Smooth muscle cell (in vitro differentiated cells): ENCODE measurements at regions not wholly inside any gene's neighbourhood (a gene's known extent, or its start where the extent isn't known, plus 50 kb on each side); places are given as distances from the start of the nearest gene placed in this dataset.

Source experiments
- DNase-seq: peaks from one replicate; lab custom pipeline; 2025; ENCODE audit not compliant: unreplicated experiment; lab: John Stamatoyannopoulos, UW
- H2AFZ ChIP-seq: fragments of 200-600 bp; sonication (generic); 2 replicates; pipeline ENCODE4 v1.6.0; 2016; ENCODE audit warnings: antibody characterized with exemption, low read depth, mild to moderate bottlenecking
- H3F3A ChIP-seq: fragments of 200-600 bp; sonication (generic); 2 replicates; pipeline ENCODE4 v1.6.0; 2017; ENCODE audit warnings: antibody characterized with exemption, low read depth
- H3K27ac ChIP-seq: fragments of 200-600 bp; sonication (generic); 2 replicates; pipeline ENCODE4 v1.5.1; 2016; ENCODE audit warnings: low read depth, mild to moderate bottlenecking
- H3K27me3 ChIP-seq: fragments of 200-600 bp; sonication (generic); 2 replicates; pipeline ENCODE4 v1.6.1; 2016; ENCODE audit warnings: low read depth, mild to moderate bottlenecking
- H3K36me3 ChIP-seq: fragments of 200-600 bp; sonication (generic); 2 replicates; pipeline ENCODE4 v1.5.1; 2016; ENCODE audit warnings: low read depth
- H3K4me1 ChIP-seq: fragments of 200-600 bp; sonication (generic); 2 replicates; pipeline ENCODE4 v1.5.1; 2016; ENCODE audit warnings: low read depth
- H3K4me2 ChIP-seq: fragments of 200-600 bp; sonication (generic); 2 replicates; pipeline ENCODE4 v1.6.0; 2016; ENCODE audit warnings: mild to moderate bottlenecking
- H3K4me3 ChIP-seq: fragments of 200-600 bp; sonication (generic); 2 replicates; pipeline ENCODE4 v1.5.1; 2016; ENCODE audit warnings: mild to moderate bottlenecking
- H3K79me2 ChIP-seq: fragments of 200-600 bp; sonication (generic); 2 replicates; pipeline ENCODE4 v1.6.0; 2016; ENCODE audit warnings: low read depth, mild to moderate bottlenecking
- H3K9ac ChIP-seq: fragments of 200-600 bp; sonication (generic); 2 replicates; pipeline ENCODE4 v1.6.0; 2016; ENCODE audit warnings: low read depth
- H3K9me3 ChIP-seq: fragments of 200-600 bp; sonication (generic); replicated peaks from 2 replicates; pipeline ENCODE4 v1.5.1; 2016; ENCODE audit warnings: low read depth
- H4K20me1 ChIP-seq: fragments of 200-600 bp; sonication (generic); 2 replicates; pipeline ENCODE4 v1.6.0; 2016; ENCODE audit warnings: low read depth
- CTCF ChIP-seq: fragments of 200-600 bp; sonication (generic); IDR thresholded peaks from 2 replicates; pipeline ENCODE4 v1.5.1; 2017; ENCODE audit warnings: borderline replicate concordance, mild to moderate bottlenecking, antibody characterized with exemption; ENCODE audit not compliant: insufficient read depth, poor library complexity, severe bottlenecking
- WGBS: methylation state at CpG from one replicate; pipeline ENCODE4 v1.1.7; 2016; ENCODE audit warnings: low lambda C conversion rate; 5-methylcytosine and 5-hydroxymethylcytosine counted together

GRCh38 chr17:69928611-69929010 lies 146.4 kb upstream of the KCNJ16 start:
- WGBS: 94% methylated on average over 4 of the region's 4 CpGs
- Histone ChIP-seq H3F3A (no peaks in the 10 kb centered on the region), H3K79me2 (no peaks in the 10 kb centered on the region), H3K27ac (no peak overlapping the region), H3K9me3 (no peaks in the 10 kb centered on the region), H2AFZ (no peak overlapping the region), H3K4me2 (no peak overlapping the region), H4K20me1 (no peaks in the 10 kb centered on the region), H3K4me1 (no peaks in the 10 kb centered on the region), H3K27me3 (no peaks in the 10 kb centered on the region), H3K4me3 (no peak overlapping the region), H3K36me3 (no peaks in the 10 kb centered on the region), H3K9ac (no peak overlapping the region)
- TF ChIP-seq CTCF: no peak
- no peak for DNase-seq

- Histone ChIP-seq H3K27ac (no peak overlapping the region), H2AFZ (no peak overlapping the region), H3K79me2 (no peaks in the 10 kb centered on the region), H3K4me1 (no peaks in the 10 kb centered on the region), H3K9me3 (no peaks in the 10 kb centered on the region), H3K9ac (no peak overlapping the region), H3K4me3 (no peak overlapping the region), H3F3A (no peaks in the 10 kb centered on the region), H4K20me1 (no peaks in the 10 kb centered on the region), H3K36me3 (no peaks in the 10 kb centered on the region), H3K4me2 (no peak overlapping the region), H3K27me3 (no peaks in the 10 kb centered on the region)
- WGBS: 59% methylated on average over 3 of the region's 3 CpGs
- DNase-seq: no peak
- TF ChIP-seq CTCF: no peak
Measured at GRCh38 chr17:69936996-69937395, 138.0 kb upstream of the KCNJ16 start.

- DNase-seq: no peak
- H3K4me3 ChIP-seq: no peak overlapping the region
Measured at GRCh38 chr17:69943058-69943457, 132.0 kb upstream of the KCNJ16 start.

More at GRCh38 chr17:69943058-69943457, 132.0 kb upstream of the KCNJ16 start:
- no peaks in the 10 kb centered on the region for H3K4me1 ChIP-seq
- H3F3A ChIP-seq: no peaks in the 10 kb centered on the region
- H4K20me1 ChIP-seq: no peaks in the 10 kb centered on the region
- H2AFZ ChIP-seq: no peak overlapping the region
- H3K9ac ChIP-seq: no peak overlapping the region
- no peak for TF ChIP-seq CTCF
- H3K4me2 ChIP-seq: no peak overlapping the region
- H3K27me3 ChIP-seq: no peaks in the 10 kb centered on the region
- H3K79me2 ChIP-seq: no peaks in the 10 kb centered on the region
- no peaks in the 10 kb centered on the region for H3K9me3 ChIP-seq
- no peaks in the 10 kb centered on the region for H3K36me3 ChIP-seq
- H3K27ac ChIP-seq: no peak overlapping the region
